Caco-2 (cell line): ENCODE measurements at regions not wholly inside any gene's neighbourhood (a gene's known extent, or its start where the extent isn't known, plus 50 kb on each side); places are given as distances from the start of the nearest gene placed in this dataset.

Source experiments
- BruUV-seq: library from RNA; stranded (reverse); fragments of 400-500 nt; replicated peaks from 2 replicates; lab custom pipeline; 2021; lab: Mats Ljungman, UMichigan
- CTCF ChIA-PET: fragments of 300-600 bp; sonication (Branson Sonifier 250); formaldehyde crosslinking; loops from one replicate; lab custom pipeline; 2022; ENCODE audit warnings: antibody characterized with exemption; lab: Charles Lee
- POLR2A ChIA-PET: fragments of 300-600 bp; sonication (Branson Sonifier 250); formaldehyde crosslinking; loops from one replicate; lab custom pipeline; 2022; ENCODE audit warnings: antibody characterized with exemption; lab: Charles Lee
- DNase-seq, 2 experiments: peaks; one replicate each; pipeline versions ENCODE4 v3.0.0 to v3.0.0-alpha.2; 2020 to 2022
- H3K27me3 ChIP-seq: replicated peaks from 2 replicates; pipeline ENCODE4 v1.6.0; 2011; ENCODE audit warnings: low read length; ENCODE audit not compliant: control insufficient read depth, insufficient read depth
- H3K36me3 ChIP-seq: 2 replicates; pipeline ENCODE4 v1.5.1; 2011; ENCODE audit warnings: low read length; ENCODE audit not compliant: control insufficient read depth, insufficient read depth
- H3K4me1 ChIP-seq: fragments of 250-450 bp; sonication (Bioruptor Pico); 2 replicates; pipeline ENCODE4 v1.5.1; 2020; ENCODE audit warnings: mild to moderate bottlenecking
- H3K4me3 ChIP-seq: 2 replicates; pipeline ENCODE4 v1.5.1; 2011; ENCODE audit warnings: low read depth, mild to moderate bottlenecking, control low read depth, low read length
- H3K9me3 ChIP-seq: fragments of 250-450 bp; sonication (Bioruptor Pico); 2 replicates; pipeline ENCODE4 v1.5.1; 2020; ENCODE audit warnings: mild to moderate bottlenecking, moderate library complexity
- H3K27ac Mint-ChIP-seq: one replicate; pipeline ENCODE4 v1.8.0; 2022; ENCODE audit warnings: mixed read lengths; ENCODE audit not compliant: unreplicated experiment
- H3K27me3 Mint-ChIP-seq: one replicate; pipeline ENCODE4 v1.8.0; 2022; ENCODE audit warnings: mixed read lengths; ENCODE audit not compliant: insufficient read depth, unreplicated experiment
- H3K36me3 Mint-ChIP-seq: one replicate; pipeline ENCODE4 v1.8.0; 2022; ENCODE audit warnings: mild to moderate bottlenecking, mixed read lengths; ENCODE audit not compliant: insufficient read depth, unreplicated experiment
- H3K4me1 Mint-ChIP-seq: one replicate; pipeline ENCODE4 v1.8.0; 2022; ENCODE audit warnings: low read depth, mixed read lengths; ENCODE audit not compliant: unreplicated experiment
- H3K4me3 Mint-ChIP-seq: one replicate; pipeline ENCODE4 v1.8.0; 2022; ENCODE audit warnings: mild to moderate bottlenecking, moderate library complexity, mixed read lengths; ENCODE audit not compliant: unreplicated experiment
- H3K9me3 Mint-ChIP-seq: one replicate; pipeline ENCODE4 v1.8.0; 2022; ENCODE audit warnings: mixed read lengths; ENCODE audit not compliant: unreplicated experiment
- CTCF ChIP-seq, 2 experiments: fragments of 200-600 bp in 1 of 2; IDR thresholded peaks; 1 replicate in 1 of 2; 2 replicates in 1 of 2; pipeline versions ENCODE4 v1.5.1 to v1.8.0; 2011 to 2022; ENCODE audit warnings: antibody characterized with exemption in 1 of 2, control low read depth in 1 of 2, inconsistent platforms in 1 of 2, low read depth in 1 of 2, low read length in 1 of 2, mild to moderate bottlenecking in 1 of 2, moderate library complexity in 1 of 2; ENCODE audit not compliant: insufficient read depth in 1 of 2, severe bottlenecking in 1 of 2, unreplicated experiment in 1 of 2
- intact Hi-C: fragments of 100-400 bp; cut with micrococcal nuclease; formaldehyde crosslinking; loops from one replicate; pipeline ENCODE4 v1.10.0; 2022; ENCODE audit not compliant: unreplicated experiment

DNA sequence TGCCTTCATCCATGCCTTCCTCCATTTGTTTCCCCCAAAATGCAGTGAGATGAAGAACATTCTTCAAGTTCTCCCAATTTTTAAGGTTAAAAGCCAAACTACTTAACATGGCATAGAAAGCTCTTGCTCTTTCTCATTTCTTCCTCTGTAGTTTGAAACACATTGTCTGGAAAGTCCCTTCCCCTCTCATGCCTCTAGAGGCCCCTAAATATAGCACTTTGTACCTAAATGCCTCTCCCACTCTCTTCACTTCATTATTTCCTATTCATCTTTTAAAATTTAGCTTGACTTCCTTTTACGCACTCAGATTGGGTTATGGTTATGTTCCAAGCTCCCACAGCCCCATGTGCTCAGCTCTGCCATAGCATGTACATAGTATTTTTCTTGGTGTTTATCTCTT lies 389.3 kb downstream of the HDGFL1 start:
- intact Hi-C loops = loop anchor here (5.0 kb wide), 1 partner anchor 131 kb away; no protein-coding TSS in a partner anchor
- Histone ChIP-seq H3K9me3 (no peaks in the 10 kb centered on the region), H3K27me3 (no peaks in the 10 kb centered on the region), H3K4me3 (no peak overlapping the region), H3K36me3 (no peaks in the 10 kb centered on the region), H3K4me1 (peaks cover 29% of the 10 kb centered on the region)
- ChIA-PET POLR2A (no interaction called here), CTCF (no interaction called here)
- TF ChIP-seq CTCF (IDR thresholded peaks at IDR 0.05; ENCODE audit: insufficient read depth in 1 of 2, low read depth in 1 of 2, low read length in 1 of 2, severe bottlenecking in 1 of 2, unreplicated experiment in 1 of 2) = no peak
- DNase-seq = no peak
- Mint-ChIP-seq H3K27ac (peak overlapping the region; percentile 77), H3K9me3 (peaks cover 29% of the 10 kb centered on the region), H3K36me3 (peaks cover 6% of the 10 kb centered on the region), H3K27me3 (no peaks in the 10 kb centered on the region), H3K4me3 (no peak overlapping the region), H3K4me1 (peaks cover 32% of the 10 kb centered on the region)
- no TSS peak for BruUV-seq

DNA sequence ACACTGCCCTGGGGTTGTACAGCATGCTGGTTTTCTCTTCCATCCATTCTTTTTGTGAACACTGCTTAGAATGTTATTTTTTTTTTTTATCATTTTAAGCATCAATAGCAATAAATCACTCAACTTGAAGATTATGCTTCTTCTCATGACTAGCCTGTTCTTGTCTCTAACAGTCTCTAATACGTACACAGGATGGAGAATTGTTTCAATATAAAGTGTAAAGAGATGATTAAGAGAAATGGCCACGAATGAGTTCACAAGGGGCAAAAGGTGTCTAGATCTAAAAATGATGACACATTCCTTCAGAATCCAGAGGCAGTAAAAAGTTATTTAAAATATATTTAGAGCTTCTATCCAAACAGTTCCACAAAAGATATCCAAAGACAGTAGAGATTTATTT lies 390.2 kb downstream of the HDGFL1 start:
- Mint-ChIP-seq H3K36me3 (peaks cover 6% of the 10 kb centered on the region), H3K4me3 (no peak overlapping the region), H3K9me3 (peaks cover 29% of the 10 kb centered on the region), H3K4me1 (peaks cover 32% of the 10 kb centered on the region), H3K27me3 (no peaks in the 10 kb centered on the region), H3K27ac (no peak overlapping the region)
- no peak overlapping the region for H3K4me3 ChIP-seq
- ChIA-PET CTCF (no interaction called here), POLR2A (no interaction called here)
- intact Hi-C loops = loop anchor here (5.0 kb wide), 1 partner anchor 132 kb away; no protein-coding TSS in a partner anchor
- H3K27me3 ChIP-seq = no peaks in the 10 kb centered on the region
- no peaks in the 10 kb centered on the region for H3K9me3 ChIP-seq
- DNase-seq = no peak
- BruUV-seq = no TSS peak
- no peak for TF ChIP-seq CTCF (IDR thresholded peaks at IDR 0.05; ENCODE audit: insufficient read depth in 1 of 2, low read depth in 1 of 2, low read length in 1 of 2, severe bottlenecking in 1 of 2, unreplicated experiment in 1 of 2)
- H3K36me3 ChIP-seq = no peaks in the 10 kb centered on the region
- H3K4me1 ChIP-seq = peaks cover 21% of the 10 kb centered on the region

DNA sequence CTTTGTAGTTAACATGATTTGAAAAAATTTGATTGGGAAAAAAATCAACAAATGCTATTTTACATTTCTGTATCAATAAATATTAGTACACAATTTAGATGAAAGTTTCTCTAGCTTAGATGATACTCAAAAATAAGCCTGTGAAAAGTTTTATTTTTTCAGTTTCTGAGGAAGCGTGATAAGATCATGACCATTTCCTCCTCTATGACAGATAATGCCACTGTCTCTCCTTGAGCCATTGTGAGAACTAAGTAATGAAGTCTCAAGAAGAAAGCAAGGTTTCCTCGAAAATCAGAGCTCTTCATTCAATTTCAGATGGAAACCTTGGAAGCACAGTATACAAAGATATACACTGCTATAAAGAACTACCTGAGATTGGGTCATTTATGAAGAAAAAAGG lies 395.0 kb downstream of the HDGFL1 start:
- H3K4me1 ChIP-seq = no peaks in the 10 kb centered on the region
- H3K4me3 ChIP-seq = no peak overlapping the region
- no peak for TF ChIP-seq CTCF (IDR thresholded peaks at IDR 0.05; ENCODE audit: insufficient read depth in 1 of 2, low read depth in 1 of 2, low read length in 1 of 2, severe bottlenecking in 1 of 2, unreplicated experiment in 1 of 2)
- CTCF ChIA-PET = no interaction called here
- POLR2A ChIA-PET = no interaction called here
- no peak overlapping the region for H3K4me3 Mint-ChIP-seq
- no peak overlapping the region for H3K27ac Mint-ChIP-seq
- H3K36me3 ChIP-seq = no peaks in the 10 kb centered on the region
- H3K9me3 Mint-ChIP-seq = peaks cover 21% of the 10 kb centered on the region
- H3K9me3 ChIP-seq = peaks cover 6% of the 10 kb centered on the region; the same call in 1 of the 2 replicates
- intact Hi-C loops = no loop called here
- H3K4me1 Mint-ChIP-seq = no peaks in the 10 kb centered on the region
- BruUV-seq = no TSS peak
- no peaks in the 10 kb centered on the region for H3K27me3 Mint-ChIP-seq
- no peak for DNase-seq
- H3K27me3 ChIP-seq = no peaks in the 10 kb centered on the region
- H3K36me3 Mint-ChIP-seq = no peaks in the 10 kb centered on the region
